ENCODE measurements at regions not wholly inside any gene's neighbourhood (a gene's known extent, or its start where the extent isn't known, plus 50 kb on each side); places are given as distances from the start of the nearest gene placed in this dataset.

DNA sequence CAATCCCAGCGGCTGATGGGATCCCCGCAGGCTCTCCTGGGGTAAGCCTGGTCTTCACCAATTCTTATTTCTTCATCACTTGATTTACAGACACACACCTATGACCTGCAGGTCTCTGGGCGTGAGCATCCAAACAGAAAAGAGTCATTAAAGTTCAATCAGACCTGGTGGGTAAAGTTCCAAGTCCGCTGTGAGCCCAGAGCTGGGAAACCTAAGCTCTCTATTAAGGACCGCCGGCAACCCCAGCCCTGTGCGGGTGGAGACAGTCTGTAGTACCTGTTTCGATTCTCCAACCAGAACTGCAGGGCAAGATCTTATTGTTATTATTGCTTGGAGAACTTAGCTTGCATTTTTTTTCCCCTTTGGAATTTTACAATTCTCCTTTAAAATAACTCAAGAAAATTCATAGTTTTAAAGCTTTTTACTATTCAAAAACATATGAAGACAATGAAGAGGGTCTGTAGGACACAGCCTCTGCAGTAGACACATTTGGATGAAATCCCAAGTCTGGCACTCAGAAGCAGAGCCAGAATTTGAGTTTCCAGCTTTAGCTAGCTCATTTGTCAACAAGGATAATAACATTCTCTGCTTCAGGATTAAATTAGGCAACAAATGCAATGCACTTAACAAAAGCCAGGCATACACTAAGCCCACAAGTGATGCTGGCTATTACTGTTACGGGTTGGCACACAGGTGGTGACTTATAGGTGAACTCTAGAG is 376.4 kb downstream of the INSIG2 start:
- TF ChIP-seq, protein P1, sequence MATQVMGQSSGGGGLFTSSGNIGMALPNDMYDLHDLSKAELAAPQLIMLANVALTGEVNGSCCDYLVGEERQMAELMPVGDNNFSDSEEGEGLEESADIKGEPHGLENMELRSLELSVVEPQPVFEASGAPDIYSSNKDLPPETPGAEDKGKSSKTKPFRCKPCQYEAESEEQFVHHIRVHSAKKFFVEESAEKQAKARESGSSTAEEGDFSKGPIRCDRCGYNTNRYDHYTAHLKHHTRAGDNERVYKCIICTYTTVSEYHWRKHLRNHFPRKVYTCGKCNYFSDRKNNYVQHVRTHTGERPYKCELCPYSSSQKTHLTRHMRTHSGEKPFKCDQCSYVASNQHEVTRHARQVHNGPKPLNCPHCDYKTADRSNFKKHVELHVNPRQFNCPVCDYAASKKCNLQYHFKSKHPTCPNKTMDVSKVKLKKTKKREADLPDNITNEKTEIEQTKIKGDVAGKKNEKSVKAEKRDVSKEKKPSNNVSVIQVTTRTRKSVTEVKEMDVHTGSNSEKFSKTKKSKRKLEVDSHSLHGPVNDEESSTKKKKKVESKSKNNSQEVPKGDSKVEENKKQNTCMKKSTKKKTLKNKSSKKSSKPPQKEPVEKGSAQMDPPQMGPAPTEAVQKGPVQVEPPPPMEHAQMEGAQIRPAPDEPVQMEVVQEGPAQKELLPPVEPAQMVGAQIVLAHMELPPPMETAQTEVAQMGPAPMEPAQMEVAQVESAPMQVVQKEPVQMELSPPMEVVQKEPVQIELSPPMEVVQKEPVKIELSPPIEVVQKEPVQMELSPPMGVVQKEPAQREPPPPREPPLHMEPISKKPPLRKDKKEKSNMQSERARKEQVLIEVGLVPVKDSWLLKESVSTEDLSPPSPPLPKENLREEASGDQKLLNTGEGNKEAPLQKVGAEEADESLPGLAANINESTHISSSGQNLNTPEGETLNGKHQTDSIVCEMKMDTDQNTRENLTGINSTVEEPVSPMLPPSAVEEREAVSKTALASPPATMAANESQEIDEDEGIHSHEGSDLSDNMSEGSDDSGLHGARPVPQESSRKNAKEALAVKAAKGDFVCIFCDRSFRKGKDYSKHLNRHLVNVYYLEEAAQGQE (IDR thresholded peaks at IDR 0.05; ENCODE audit: borderline replicate concordance) = no peak
- TF ChIP-seq POLR2AphosphoS5 (IDR thresholded peaks at IDR 0.05) = no peak
- Histone ChIP-seq H2AFZ (ENCODE audit: low read depth, low read length) (no peak overlapping the region), H3K9me3 (ENCODE audit: low read length) (no peaks in the 10 kb centered on the region), H3K36me3 (ENCODE audit: insufficient read depth, low read length) (no peaks in the 10 kb centered on the region), H3K9me2 (ENCODE audit: insufficient read depth, low read length) (no peaks in the 10 kb centered on the region), H3F3A (ENCODE audit: insufficient read depth, low read length, poor library complexity, severe bottlenecking) (no peaks in the 10 kb centered on the region), H3K9ac (ENCODE audit: low read length) (no peak overlapping the region), H3K4me3 (ENCODE audit: low read length) (no peak overlapping the region), H3K27me3 (ENCODE audit: insufficient read depth, low read depth, low read length) (peaks cover 30% of the 10 kb centered on the region), H3K4me2 (ENCODE audit: low read length) (no peak overlapping the region), H3K79me2 (replicated peaks; ENCODE audit: insufficient read depth, low read length) (no peaks in the 10 kb centered on the region), H4K20me1 (ENCODE audit: insufficient read depth) (no peaks in the 10 kb centered on the region), H3K27ac (ENCODE audit: low read length) (no peak overlapping the region)

DNA sequence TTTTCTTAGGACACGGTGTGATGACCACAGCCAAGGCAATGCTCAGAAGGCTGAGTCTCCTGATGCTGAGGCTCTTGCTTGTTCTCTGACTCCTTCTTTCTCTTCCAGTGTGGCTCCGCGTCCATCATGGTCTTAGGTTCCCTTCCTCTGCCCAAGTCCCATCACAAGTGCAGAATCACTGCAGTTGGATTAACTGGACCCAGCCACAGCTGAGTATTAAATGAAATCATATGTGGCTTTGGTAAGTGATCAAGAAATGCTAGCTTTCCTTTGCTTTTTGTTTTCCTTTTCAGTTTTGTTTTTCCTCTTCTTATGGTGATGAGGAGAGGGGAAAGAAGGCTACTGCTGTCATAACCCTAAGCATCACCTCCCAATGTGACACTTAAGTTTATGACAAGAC is 375.8 kb downstream of the INSIG2 start:
- Histone ChIP-seq H3K79me2 (replicated peaks; ENCODE audit: insufficient read depth, low read length) (no peaks in the 10 kb centered on the region), H3K4me2 (ENCODE audit: low read length) (no peak overlapping the region), H4K20me1 (ENCODE audit: insufficient read depth) (no peaks in the 10 kb centered on the region), H3K27ac (ENCODE audit: low read length) (no peak overlapping the region), H3K9me3 (ENCODE audit: low read length) (no peaks in the 10 kb centered on the region), H3K36me3 (ENCODE audit: insufficient read depth, low read length) (no peaks in the 10 kb centered on the region), H3K9ac (ENCODE audit: low read length) (no peak overlapping the region), H2AFZ (ENCODE audit: low read depth, low read length) (no peak overlapping the region), H3K9me2 (ENCODE audit: insufficient read depth, low read length) (no peaks in the 10 kb centered on the region), H3K27me3 (ENCODE audit: insufficient read depth, low read depth, low read length) (peaks cover 28% of the 10 kb centered on the region), H3K4me3 (ENCODE audit: low read length) (no peak overlapping the region), H3F3A (ENCODE audit: insufficient read depth, low read length, poor library complexity, severe bottlenecking) (no peaks in the 10 kb centered on the region)
- TF ChIP-seq, protein P2, sequence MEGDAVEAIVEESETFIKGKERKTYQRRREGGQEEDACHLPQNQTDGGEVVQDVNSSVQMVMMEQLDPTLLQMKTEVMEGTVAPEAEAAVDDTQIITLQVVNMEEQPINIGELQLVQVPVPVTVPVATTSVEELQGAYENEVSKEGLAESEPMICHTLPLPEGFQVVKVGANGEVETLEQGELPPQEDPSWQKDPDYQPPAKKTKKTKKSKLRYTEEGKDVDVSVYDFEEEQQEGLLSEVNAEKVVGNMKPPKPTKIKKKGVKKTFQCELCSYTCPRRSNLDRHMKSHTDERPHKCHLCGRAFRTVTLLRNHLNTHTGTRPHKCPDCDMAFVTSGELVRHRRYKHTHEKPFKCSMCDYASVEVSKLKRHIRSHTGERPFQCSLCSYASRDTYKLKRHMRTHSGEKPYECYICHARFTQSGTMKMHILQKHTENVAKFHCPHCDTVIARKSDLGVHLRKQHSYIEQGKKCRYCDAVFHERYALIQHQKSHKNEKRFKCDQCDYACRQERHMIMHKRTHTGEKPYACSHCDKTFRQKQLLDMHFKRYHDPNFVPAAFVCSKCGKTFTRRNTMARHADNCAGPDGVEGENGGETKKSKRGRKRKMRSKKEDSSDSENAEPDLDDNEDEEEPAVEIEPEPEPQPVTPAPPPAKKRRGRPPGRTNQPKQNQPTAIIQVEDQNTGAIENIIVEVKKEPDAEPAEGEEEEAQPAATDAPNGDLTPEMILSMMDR (IDR thresholded peaks at IDR 0.05; ENCODE audit: poor library complexity, severe bottlenecking) = no peak
- no peak for TF ChIP-seq EP300 (conservative IDR thresholded peaks at IDR 0.05; ENCODE audit: poor library complexity, severe bottlenecking)
- TF ChIP-seq, protein P1 (IDR thresholded peaks at IDR 0.05; ENCODE audit: borderline replicate concordance) = no peak
- no peak for TF ChIP-seq TAF1 (IDR thresholded peaks at IDR 0.05; ENCODE audit: low read depth)
- no peak for TF ChIP-seq RAD21 (conservative IDR thresholded peaks at IDR 0.05)
- TF ChIP-seq EZH2 (IDR thresholded peaks at IDR 0.05; ENCODE audit: borderline replicate concordance, insufficient read depth, low read length, poor library complexity, severe bottlenecking) = no peak
- no peak for TF ChIP-seq SMC3 (conservative IDR thresholded peaks at IDR 0.05; ENCODE audit: poor library complexity)
- TF ChIP-seq POLR2AphosphoS5 (IDR thresholded peaks at IDR 0.05) = no peak
- TF ChIP-seq MXI1 (conservative IDR thresholded peaks at IDR 0.05; ENCODE audit: poor library complexity, severe bottlenecking) = no peak
